HL-60 (cell line): ENCODE measurements at regions not wholly inside any gene's neighbourhood (a gene's known extent, or its start where the extent isn't known, plus 50 kb on each side); places are given as distances from the start of the nearest gene placed in this dataset.

ENCODE experiments used
- DNase-seq, 2 experiments: peaks; one replicate each; pipeline ENCODE4 v3.0.0-alpha.2; 2010 to 2020; ENCODE audit warnings: low read depth in 1 of 2, low spot score in 1 of 2
- H3K27ac ChIP-seq: fragments of 250-450 bp; sonication (Bioruptor Pico); replicated peaks from 2 replicates; pipeline ENCODE4 v1.5.1; 2020; ENCODE audit warnings: mild to moderate bottlenecking, moderate library complexity
- H3K27me3 ChIP-seq: fragments of 250-450 bp; sonication (Bioruptor Pico); 2 replicates; pipeline ENCODE4 v1.5.1; 2021; ENCODE audit warnings: mild to moderate bottlenecking, moderate library complexity; ENCODE audit not compliant: insufficient read depth, poor library complexity, severe bottlenecking
- H3K4me3 ChIP-seq: replicated peaks from 2 replicates; pipeline ENCODE4 v1.5.1; 2011; ENCODE audit warnings: mild to moderate bottlenecking, control low read depth, low read length; ENCODE audit not compliant: insufficient read depth
- CTCF ChIP-seq: IDR thresholded peaks from one replicate; pipeline ENCODE4 v1.5.1; 2011; ENCODE audit warnings: low read length, control low read depth, inconsistent platforms; ENCODE audit not compliant: insufficient read depth
- GABPA ChIP-seq: IDR thresholded peaks from 2 replicates; pipeline ENCODE4 v1.6.1; 2012; ENCODE audit warnings: low read depth
- POLR2AphosphoS5 ChIP-seq: IDR thresholded peaks from 2 replicates; pipeline ENCODE4 v1.6.1; 2012; ENCODE audit warnings: low read depth
- REST ChIP-seq: IDR thresholded peaks from 2 replicates; pipeline ENCODE4 v1.6.1; 2012; ENCODE audit warnings: low read depth; ENCODE audit not compliant: insufficient replicate concordance
- SPI1 ChIP-seq: IDR thresholded peaks from 2 replicates; pipeline ENCODE4 v1.6.1; 2012; ENCODE audit warnings: low read depth, mild to moderate bottlenecking, borderline replicate concordance

- H3K27me3 ChIP-seq, result peaks cover 2% of the 10 kb centered on the region
- H3K27ac ChIP-seq, result no peak overlapping the region
- no peak for DNase-seq
- H3K4me3 ChIP-seq, result no peak overlapping the region
- no peak for TF ChIP-seq CTCF
- TF ChIP-seq REST, result no peak
- TF ChIP-seq GABPA, result no peak
- no peak for TF ChIP-seq POLR2AphosphoS5
- no peak for TF ChIP-seq SPI1
Measured at GRCh38 chr18:41842886-41843285, 112.1 kb upstream of the PIK3C3 start.

DNA sequence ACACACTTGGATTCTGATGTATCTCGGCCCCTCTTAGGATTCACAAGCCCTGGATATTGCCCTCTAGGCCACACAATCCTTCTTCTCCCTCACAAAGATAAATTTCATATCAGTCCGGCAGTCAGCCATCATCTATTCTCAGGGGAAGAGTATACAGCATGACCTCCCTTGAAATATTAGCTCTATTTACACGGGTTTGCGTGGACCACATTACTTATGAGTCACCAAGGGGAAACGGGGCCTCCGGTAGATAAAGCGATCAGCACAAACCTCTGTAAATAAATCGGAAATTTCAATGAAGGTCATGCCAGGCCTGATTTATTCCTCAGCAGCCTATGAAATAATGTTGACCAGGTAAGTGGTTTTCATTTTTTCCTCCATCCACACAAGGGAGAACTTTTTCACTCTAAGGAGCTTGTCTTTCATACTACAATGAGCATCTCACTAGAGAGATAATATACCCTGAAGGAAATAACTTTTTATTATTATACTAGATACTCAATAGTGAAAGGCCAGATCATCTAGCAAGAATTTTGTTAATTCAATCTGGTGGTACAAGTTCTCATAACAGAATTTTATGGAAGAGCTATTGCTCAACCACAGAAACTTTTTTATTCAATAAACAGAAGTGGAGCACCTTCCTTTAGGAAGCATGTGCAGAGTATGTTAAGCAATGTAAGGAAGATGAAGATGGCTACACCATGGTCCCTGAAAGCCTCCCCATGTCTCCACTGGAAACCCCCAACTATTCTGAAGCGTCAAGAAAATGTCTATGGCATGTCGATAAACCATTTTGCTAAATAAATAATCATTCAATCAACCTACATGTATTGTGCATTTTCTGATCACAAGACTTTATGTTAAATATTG lies 125.2 kb upstream of the PIK3C3 start:
- Histone ChIP-seq H3K27me3 (peaks cover 5% of the 10 kb centered on the region), H3K4me3 (no peak overlapping the region)
- TF ChIP-seq GABPA (no peak), POLR2AphosphoS5 (no peak), REST (no peak), CTCF (no peak), SPI1 (no peak)

DNA sequence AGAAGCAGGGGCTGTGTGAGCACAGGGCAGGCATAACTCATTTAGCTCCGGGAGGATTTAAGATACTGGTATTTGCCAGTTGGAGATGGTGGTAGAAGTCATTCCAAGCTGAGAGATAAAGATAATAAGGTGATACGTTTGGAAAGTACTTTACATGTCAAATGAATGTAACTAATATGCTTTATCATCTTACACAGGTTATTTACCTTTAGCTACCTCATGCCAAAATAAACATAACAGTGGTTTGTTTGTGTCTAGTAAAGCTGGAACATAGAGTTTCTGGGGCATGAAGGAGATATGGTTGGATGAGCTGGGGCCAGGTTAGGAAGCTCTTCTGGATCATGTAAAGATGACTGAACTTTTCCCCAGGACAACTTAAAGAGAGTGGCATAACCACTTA lies 126.9 kb upstream of the PIK3C3 start:
- DNase-seq, result no peak
- no peak for TF ChIP-seq POLR2AphosphoS5
- no peak for TF ChIP-seq REST
- no peak for TF ChIP-seq GABPA
- no peak for TF ChIP-seq CTCF
- TF ChIP-seq SPI1, result no peak

More for the DNA sequence above, 125.2 kb upstream of the PIK3C3 start:
- no peak overlapping the region for H3K27ac ChIP-seq
- DNase-seq, result no peak

More for the DNA sequence above, 126.9 kb upstream of the PIK3C3 start:
- Histone ChIP-seq H3K27ac (no peak overlapping the region), H3K4me3 (no peak overlapping the region), H3K27me3 (peaks cover 5% of the 10 kb centered on the region)
